H9 (cell line): ENCODE measurements at regions not wholly inside any gene's neighbourhood (a gene's known extent, or its start where the extent isn't known, plus 50 kb on each side); places are given as distances from the start of the nearest gene placed in this dataset.
"Not testable (repeated sequence)": the region's sequence is repeated elsewhere in the genome, so short reads cannot be mapped to it uniquely, and the experiment has no call there.

ENCODE experiments used
- DNase-seq: peaks from one replicate; pipeline ENCODE4 v3.0.0-alpha.2; 2017
- H2AFZ ChIP-seq: one replicate; pipeline ENCODE4 v1.6.1; 2013; ENCODE audit warnings: mild to moderate bottlenecking, low read length, control low read depth, moderate library complexity
- H2AK5ac ChIP-seq: 2 replicates; pipeline ENCODE4 v1.6.1; 2013; ENCODE audit warnings: low read length, control low read depth, mixed read lengths; ENCODE audit not compliant: insufficient read length
- H2BK120ac ChIP-seq: one replicate; pipeline ENCODE4 v1.6.1; 2013; ENCODE audit warnings: low read depth, mild to moderate bottlenecking, low read length, control low read depth, inconsistent platforms; ENCODE audit not compliant: poor library complexity, severe bottlenecking
- H2BK12ac ChIP-seq: 2 replicates; pipeline ENCODE4 v1.6.1; 2013; ENCODE audit warnings: low read length, control low read depth, mixed read lengths, low read depth; ENCODE audit not compliant: insufficient read length
- H2BK15ac ChIP-seq: 2 replicates; pipeline ENCODE4 v1.6.1; 2013; ENCODE audit warnings: low read depth, low read length, control low read depth
- H2BK20ac ChIP-seq: one replicate; pipeline ENCODE4 v1.6.1; 2013; ENCODE audit warnings: low read depth, mild to moderate bottlenecking, low read length, control low read depth, inconsistent platforms; ENCODE audit not compliant: poor library complexity, severe bottlenecking
- H2BK5ac ChIP-seq: 2 replicates; pipeline ENCODE4 v1.6.1; 2013; ENCODE audit warnings: low read length, control low read depth, mixed read lengths; ENCODE audit not compliant: insufficient read length
- H3K14ac ChIP-seq: 2 replicates; pipeline ENCODE4 v1.6.1; 2013; ENCODE audit warnings: low read length, control low read depth; ENCODE audit not compliant: insufficient read depth
- H3K18ac ChIP-seq: 2 replicates; pipeline ENCODE4 v1.6.1; 2013; ENCODE audit warnings: low read depth, mild to moderate bottlenecking, mixed read lengths, low read length, control low read depth; ENCODE audit not compliant: insufficient read length
- H3K23ac ChIP-seq: 2 replicates; pipeline ENCODE4 v1.6.1; 2013; ENCODE audit warnings: low read length, control low read depth, mixed read lengths, low read depth; ENCODE audit not compliant: insufficient read length
- H3K23me2 ChIP-seq: 2 replicates; pipeline ENCODE4 v1.6.1; 2013; ENCODE audit warnings: low read depth, mild to moderate bottlenecking, mixed read lengths, low read length, control low read depth; ENCODE audit not compliant: insufficient read length, poor library complexity, severe bottlenecking
- H3K27ac ChIP-seq: 2 replicates; pipeline ENCODE4 v1.5.1; 2013; ENCODE audit warnings: low read length, control low read depth, mixed read lengths, low read depth; ENCODE audit not compliant: insufficient read length
- H3K27me3 ChIP-seq: 2 replicates; pipeline ENCODE4 v1.6.1; 2013; ENCODE audit warnings: low read length, control low read depth, inconsistent platforms; ENCODE audit not compliant: insufficient read depth
- H3K4ac ChIP-seq: 2 replicates; pipeline ENCODE4 v1.6.1; 2013; ENCODE audit warnings: low read depth, mild to moderate bottlenecking, control low read depth, inconsistent platforms, low read length, moderate library complexity
- H3K4me1 ChIP-seq: 2 replicates; pipeline ENCODE4 v1.6.1; 2013; ENCODE audit warnings: low read length, control low read depth, inconsistent platforms; ENCODE audit not compliant: insufficient read depth
- H3K4me2 ChIP-seq: 2 replicates; pipeline ENCODE4 v1.6.1; 2013; ENCODE audit warnings: low read length, control low read depth, mixed read lengths; ENCODE audit not compliant: insufficient read length, insufficient read depth
- H3K56ac ChIP-seq: 2 replicates; pipeline ENCODE4 v1.6.1; 2013; ENCODE audit warnings: low read depth, mild to moderate bottlenecking, mixed read lengths, low read length, control low read depth; ENCODE audit not compliant: insufficient read length
- H3K79me1 ChIP-seq: 2 replicates; pipeline ENCODE4 v1.6.1; 2013; ENCODE audit warnings: low read depth, mild to moderate bottlenecking, moderate library complexity, low read length, control low read depth, inconsistent platforms; ENCODE audit not compliant: insufficient read depth, poor library complexity, severe bottlenecking
- H3K79me2 ChIP-seq: 2 replicates; pipeline ENCODE4 v1.6.1; 2013; ENCODE audit warnings: low read length, control low read depth, inconsistent platforms; ENCODE audit not compliant: insufficient read depth
- H3K9ac ChIP-seq: 2 replicates; pipeline ENCODE4 v1.6.1; 2013; ENCODE audit warnings: low read length, control low read depth, mixed read lengths; ENCODE audit not compliant: insufficient read length; ENCODE audit errors: extremely low read depth
- H3K9me3 ChIP-seq: one replicate; pipeline ENCODE4 v1.6.1; 2013; ENCODE audit warnings: low read depth, low read length, inconsistent platforms; ENCODE audit not compliant: control insufficient read depth
- H3T11ph ChIP-seq: one replicate; pipeline ENCODE4 v1.6.1; 2013; ENCODE audit warnings: mild to moderate bottlenecking, low read length, control low read depth, inconsistent platforms
- H4K20me1 ChIP-seq: one replicate; pipeline ENCODE4 v1.6.1; 2013; ENCODE audit not compliant: control insufficient read depth, insufficient read length, insufficient read depth
- H4K5ac ChIP-seq: 2 replicates; pipeline ENCODE4 v1.6.1; 2013; ENCODE audit warnings: low read depth, mild to moderate bottlenecking, mixed read lengths, low read length, control low read depth; ENCODE audit not compliant: insufficient read length
- H4K8ac ChIP-seq: replicated peaks from 2 replicates; pipeline ENCODE4 v1.6.1; 2013; ENCODE audit warnings: low read length, control low read depth, mixed read lengths, low read depth; ENCODE audit not compliant: insufficient read length
- H4K91ac ChIP-seq: 2 replicates; pipeline ENCODE4 v1.6.1; 2013; ENCODE audit warnings: low read depth, mild to moderate bottlenecking, moderate library complexity, mixed read lengths, low read length, control low read depth; ENCODE audit not compliant: insufficient read length
- H3K27ac Mint-ChIP-seq, 3 experiments: 2 replicates in 2 of 3; 3 replicates in 1 of 3; pipeline ENCODE4 v1.8.0; 2020 to 2021; ENCODE audit warnings: mixed read lengths in 3 of 3, mild to moderate bottlenecking in 1 of 3, moderate library complexity in 1 of 3
- H3K27me3 Mint-ChIP-seq: 2 replicates; pipeline ENCODE4 v1.8.0; 2021; ENCODE audit warnings: low read depth, mild to moderate bottlenecking, moderate library complexity, mixed read lengths
- H3K36me3 Mint-ChIP-seq, 3 experiments: 2 replicates in 2 of 3; 3 replicates in 1 of 3; pipeline ENCODE4 v1.8.0; 2020 to 2021; ENCODE audit warnings: low read depth in 3 of 3, mixed read lengths in 3 of 3; ENCODE audit not compliant: insufficient read depth in 1 of 3
- H3K4me1 Mint-ChIP-seq, 2 experiments: 2 replicates each; pipeline ENCODE4 v1.8.0; 2020; ENCODE audit warnings: mixed read lengths in 2 of 2
- H3K4me3 Mint-ChIP-seq, 2 experiments: 2 replicates in 1 of 2; 3 replicates in 1 of 2; pipeline ENCODE4 v1.8.0; 2020 to 2021; ENCODE audit warnings: mild to moderate bottlenecking in 2 of 2, mixed read lengths in 2 of 2, moderate library complexity in 1 of 2
- H3K9me3 Mint-ChIP-seq, 2 experiments: 2 replicates in 1 of 2; 3 replicates in 1 of 2; pipeline ENCODE4 v1.8.0; 2020; ENCODE audit warnings: mild to moderate bottlenecking in 2 of 2, mixed read lengths in 2 of 2, moderate library complexity in 1 of 2
- WGBS: extraction: QIAGEN DNeasy Blood & Tissue Kit; methylation state at CpG from one replicate; pipeline ENCODE4 v1.1.7; 2013; ENCODE audit warnings: missing lambda C conversion rate, low lambda C conversion rate, mixed read lengths; ENCODE audit not compliant: insufficient read length; ENCODE audit errors: extremely low coverage; 5-methylcytosine and 5-hydroxymethylcytosine counted together

- not testable (repeated sequence) for H3K4me1 Mint-ChIP-seq
Measured at GRCh38 chr16:32083891-32084290, 169.2 kb upstream of the TP53TG3D start.

GRCh38 chr16:32084656-32085401 lies 168.3 kb upstream of the TP53TG3D start:
- H4K91ac ChIP-seq, H4K20me1 ChIP-seq, H3K4me3 Mint-ChIP-seq, H3K23ac ChIP-seq, H3K27me3 ChIP-seq, H3K4ac ChIP-seq, H4K5ac ChIP-seq, H2AK5ac ChIP-seq, H3K79me2 ChIP-seq, H2BK12ac ChIP-seq, H3K4me2 ChIP-seq, H4K8ac ChIP-seq, H3K18ac ChIP-seq, H2BK20ac ChIP-seq, H3K9ac ChIP-seq, H3K27me3 Mint-ChIP-seq, H3K9me3 Mint-ChIP-seq, H2AFZ ChIP-seq, H2BK5ac ChIP-seq, H3K36me3 Mint-ChIP-seq, H3K27ac ChIP-seq, H3K4me1 ChIP-seq, H2BK120ac ChIP-seq, H2BK15ac ChIP-seq, H3T11ph ChIP-seq, H3K27ac Mint-ChIP-seq, H3K56ac ChIP-seq, H3K14ac ChIP-seq, DNase-seq, H3K9me3 ChIP-seq, H3K4me1 Mint-ChIP-seq, H3K79me1 ChIP-seq, H3K23me2 ChIP-seq: not testable (repeated sequence)
- no CpG with 5 or more reads among the region's 86 CpGs for WGBS

More at GRCh38 chr16:32083891-32084290, 169.2 kb upstream of the TP53TG3D start:
- H3K36me3 Mint-ChIP-seq, H4K8ac ChIP-seq, H3K4me3 Mint-ChIP-seq, H3K9me3 ChIP-seq, H3K14ac ChIP-seq, H2AFZ ChIP-seq, H3K23me2 ChIP-seq, DNase-seq, H3K56ac ChIP-seq, H3K79me1 ChIP-seq, H3T11ph ChIP-seq, H3K4me2 ChIP-seq, H4K91ac ChIP-seq, H2BK12ac ChIP-seq, H2BK120ac ChIP-seq, H2AK5ac ChIP-seq, H3K4me1 ChIP-seq, H3K9ac ChIP-seq, H2BK15ac ChIP-seq, H2BK5ac ChIP-seq, H3K27me3 ChIP-seq, H2BK20ac ChIP-seq, H3K4ac ChIP-seq, H4K20me1 ChIP-seq, H3K27me3 Mint-ChIP-seq, H3K79me2 ChIP-seq, H3K27ac Mint-ChIP-seq, H3K18ac ChIP-seq, H4K5ac ChIP-seq, H3K27ac ChIP-seq, H3K9me3 Mint-ChIP-seq, H3K23ac ChIP-seq: not testable (repeated sequence)
- WGBS = no CpG with 5 or more reads among the region's 15 CpGs
